Fibroblast of mammary gland (primary cell): ENCODE measurements at regions not wholly inside any gene's neighbourhood (a gene's known extent, or its start where the extent isn't known, plus 50 kb on each side); places are given as distances from the start of the nearest gene placed in this dataset.
A peak's percentile ranks its signal among the peaks of the same experiment; 100 is the strongest.

Source experiments
- DNase-seq: peaks from one replicate; pipeline ENCODE4 v3.0.0-alpha.2; 2010; ENCODE audit warnings: low read depth
- H3K4me3 ChIP-seq: 2 replicates; pipeline ENCODE4 v1.5.1; 2011; ENCODE audit warnings: low read depth, mild to moderate bottlenecking, low read length, moderate library complexity; ENCODE audit not compliant: control insufficient read depth
- CTCF ChIP-seq: conservative IDR thresholded peaks from 2 replicates; pipeline ENCODE4 v1.5.1; 2011; ENCODE audit warnings: low read depth, low read length, inconsistent platforms; ENCODE audit not compliant: control insufficient read depth, insufficient read depth

GRCh38 chr5:108661590-108662219 lies 86.0 kb upstream of the FER start:
- no peak overlapping the region for H3K4me3 ChIP-seq
- peak; percentile 62 for DNase-seq

GRCh38 chr5:108661024-108661423 lies 86.7 kb upstream of the FER start:
- no peak for TF ChIP-seq CTCF
- no peak for DNase-seq
- H3K4me3 ChIP-seq = no peak overlapping the region

More at GRCh38 chr5:108661590-108662219, 86.0 kb upstream of the FER start:
- no peak for TF ChIP-seq CTCF

- no peak overlapping the region for H3K4me3 ChIP-seq
- DNase-seq = no peak
- TF ChIP-seq CTCF = no peak
Observed at GRCh38 chr5:108660291-108660690, 87.4 kb upstream of the FER start.

- no peak overlapping the region for H3K4me3 ChIP-seq
- DNase-seq = no peak
- TF ChIP-seq CTCF = no peak
Observed at GRCh38 chr5:108659531-108659930, 88.2 kb upstream of the FER start.

GRCh38 chr5:108655750-108656450 lies 91.8 kb upstream of the FER start:
- no peak for TF ChIP-seq CTCF
- peak; percentile 80 for DNase-seq
- H3K4me3 ChIP-seq = no peak overlapping the region

- DNase-seq = peak; percentile 63
- no peak overlapping the region for H3K4me3 ChIP-seq
- no peak for TF ChIP-seq CTCF
Observed at GRCh38 chr5:108654051-108654450, 93.6 kb upstream of the FER start.

- no peak for TF ChIP-seq CTCF
- no peak overlapping the region for H3K4me3 ChIP-seq
- DNase-seq = no peak
Observed at GRCh38 chr5:108653201-108653600, 94.5 kb upstream of the FER start.
